Panc1 (cell line): ENCODE measurements at regions not wholly inside any gene's neighbourhood (a gene's known extent, or its start where the extent isn't known, plus 50 kb on each side); places are given as distances from the start of the nearest gene placed in this dataset.

Source experiments
- ATAC-seq: fragments of 200-7000 bp; cut with Tn5 transposase; 2 replicates; pipeline ENCODE4 v1.9.1; 2020; ENCODE audit warnings: mild to moderate bottlenecking, moderate library complexity
- BruUV-seq: library from RNA; stranded (reverse); fragments of 400-500 nt; replicated peaks from 2 replicates; lab custom pipeline; 2021; lab: Mats Ljungman, UMichigan
- CTCF ChIA-PET: fragments of 300-600 bp; sonication (Branson Sonifier 250); formaldehyde crosslinking; loops from one replicate; lab custom pipeline; 2022; ENCODE audit warnings: antibody characterized with exemption; lab: Charles Lee
- POLR2A ChIA-PET: fragments of 300-600 bp; sonication (Branson Sonifier 250); formaldehyde crosslinking; loops from one replicate; lab custom pipeline; 2022; ENCODE audit warnings: antibody characterized with exemption; lab: Charles Lee
- DNase-seq: peaks from one replicate; pipeline ENCODE4 v3.0.0-alpha.2; 2010; ENCODE audit warnings: low read depth, low spot score
- H3K27ac ChIP-seq: 2 replicates; pipeline ENCODE4 v1.5.1; 2011; ENCODE audit warnings: mild to moderate bottlenecking, low read length, inconsistent platforms
- H3K27me3 ChIP-seq: fragments of 200-500 bp; sonication (Bioruptor generic); 2 replicates; pipeline ENCODE4 v1.6.0; 2014; ENCODE audit warnings: low read length, inconsistent platforms; ENCODE audit not compliant: control insufficient read depth, insufficient read depth
- H3K36me3 ChIP-seq: fragments of 200-500 bp; sonication (Bioruptor generic); 2 replicates; pipeline ENCODE4 v1.5.1; 2014; ENCODE audit warnings: inconsistent platforms, mild to moderate bottlenecking, low read length, moderate library complexity; ENCODE audit not compliant: control insufficient read depth, insufficient read depth
- H3K4me1 ChIP-seq: 2 replicates; pipeline ENCODE4 v1.5.1; 2011; ENCODE audit warnings: inconsistent platforms, mild to moderate bottlenecking, low read length, moderate library complexity; ENCODE audit not compliant: control insufficient read depth, insufficient read depth
- H3K4me3 ChIP-seq, 2 experiments: 2 replicates each; pipeline ENCODE4 v1.5.1; 2011 to 2012; ENCODE audit warnings: low read depth in 2 of 2, low read length in 2 of 2, mild to moderate bottlenecking in 2 of 2, inconsistent platforms in 1 of 2, moderate library complexity in 1 of 2
- H3K9me3 ChIP-seq: fragments of 200-500 bp; sonication (Bioruptor generic); 2 replicates; pipeline ENCODE4 v1.5.1; 2014; ENCODE audit warnings: low read depth, mild to moderate bottlenecking, inconsistent platforms, low read length, moderate library complexity; ENCODE audit not compliant: control insufficient read depth, insufficient read depth
- POLR2AphosphoS5 ChIP-seq: IDR thresholded peaks from 2 replicates; pipeline ENCODE4 v1.6.1; 2012; ENCODE audit warnings: mild to moderate bottlenecking, low read depth, low read length, moderate library complexity
- REST ChIP-seq, 2 experiments: IDR thresholded peaks; 2 replicates each; pipeline ENCODE4 v1.6.1; 2011 to 2012; ENCODE audit warnings: low read depth in 2 of 2, control low read depth in 1 of 2, low read length in 1 of 2, mild to moderate bottlenecking in 1 of 2, moderate library complexity in 1 of 2; ENCODE audit not compliant: insufficient read depth in 1 of 2
- SIN3A ChIP-seq: IDR thresholded peaks from 2 replicates; pipeline ENCODE4 v1.6.1; 2012; ENCODE audit warnings: low read depth, mild to moderate bottlenecking, low read length, moderate library complexity, borderline replicate concordance; ENCODE audit not compliant: insufficient read depth
- TCF7L2 ChIP-seq: IDR thresholded peaks from 2 replicates; pipeline ENCODE4 v1.6.1; 2011; ENCODE audit warnings: mild to moderate bottlenecking, low read depth, low read length, inconsistent platforms
- in situ Hi-C: cut with HindIII; loops from 2 replicates; pipeline ENCODE4 v1.10.0; 2016; ENCODE audit warnings: low sequenced_read_pairs, low pct_unique_long_range_greater_than_20kb
- intact Hi-C: fragments of 100-400 bp; cut with micrococcal nuclease; formaldehyde crosslinking; loops from one replicate; pipeline ENCODE4 v1.10.0; 2022; ENCODE audit not compliant: unreplicated experiment
- TF ChIP-seq, protein P1 (sequence below): fragments of 450-650 bp; IDR thresholded peaks from 2 replicates; pipeline ENCODE4 v1.5.1; 2017; ENCODE audit warnings: mild to moderate bottlenecking

- no peaks in the 10 kb centered on the region for H3K27me3 ChIP-seq
- intact Hi-C loops (no loop called here), in situ Hi-C loops (no loop called here)
- H3K4me3 ChIP-seq = no peak overlapping the region
- no peaks in the 10 kb centered on the region for H3K4me1 ChIP-seq
- ATAC-seq (no peak), DNase-seq (no peak)
- TF ChIP-seq, protein P1, sequence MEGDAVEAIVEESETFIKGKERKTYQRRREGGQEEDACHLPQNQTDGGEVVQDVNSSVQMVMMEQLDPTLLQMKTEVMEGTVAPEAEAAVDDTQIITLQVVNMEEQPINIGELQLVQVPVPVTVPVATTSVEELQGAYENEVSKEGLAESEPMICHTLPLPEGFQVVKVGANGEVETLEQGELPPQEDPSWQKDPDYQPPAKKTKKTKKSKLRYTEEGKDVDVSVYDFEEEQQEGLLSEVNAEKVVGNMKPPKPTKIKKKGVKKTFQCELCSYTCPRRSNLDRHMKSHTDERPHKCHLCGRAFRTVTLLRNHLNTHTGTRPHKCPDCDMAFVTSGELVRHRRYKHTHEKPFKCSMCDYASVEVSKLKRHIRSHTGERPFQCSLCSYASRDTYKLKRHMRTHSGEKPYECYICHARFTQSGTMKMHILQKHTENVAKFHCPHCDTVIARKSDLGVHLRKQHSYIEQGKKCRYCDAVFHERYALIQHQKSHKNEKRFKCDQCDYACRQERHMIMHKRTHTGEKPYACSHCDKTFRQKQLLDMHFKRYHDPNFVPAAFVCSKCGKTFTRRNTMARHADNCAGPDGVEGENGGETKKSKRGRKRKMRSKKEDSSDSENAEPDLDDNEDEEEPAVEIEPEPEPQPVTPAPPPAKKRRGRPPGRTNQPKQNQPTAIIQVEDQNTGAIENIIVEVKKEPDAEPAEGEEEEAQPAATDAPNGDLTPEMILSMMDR = no peak
- TF ChIP-seq REST (IDR thresholded peaks at IDR 0.05; ENCODE audit: insufficient read depth in 1 of 2, low read depth in 2 of 2, low read length in 1 of 2) = no peak
- no peak for TF ChIP-seq POLR2AphosphoS5
- TF ChIP-seq SIN3A = no peak
- TF ChIP-seq TCF7L2 = no peak
- no peaks in the 10 kb centered on the region for H3K36me3 ChIP-seq
- no TSS peak for BruUV-seq
- ChIA-PET CTCF (no interaction called here), POLR2A (no interaction called here)
- no peak overlapping the region for H3K27ac ChIP-seq
- H3K9me3 ChIP-seq = no peaks in the 10 kb centered on the region
Measured at GRCh38 chr2:221350616-221351015, 221.5 kb downstream of the EPHA4 start.

GRCh38 chr2:221353201-221353600 is 218.9 kb downstream of the EPHA4 start:
- ChIA-PET CTCF (no interaction called here), POLR2A (no interaction called here)
- no peak for ATAC-seq

More at GRCh38 chr2:221353201-221353600, 218.9 kb downstream of the EPHA4 start:
- no peaks in the 10 kb centered on the region for H3K27me3 ChIP-seq
- TF ChIP-seq POLR2AphosphoS5 = no peak
- no peak for TF ChIP-seq REST (IDR thresholded peaks at IDR 0.05; ENCODE audit: insufficient read depth in 1 of 2, low read depth in 2 of 2, low read length in 1 of 2)
- TF ChIP-seq SIN3A = no peak
- no peak for TF ChIP-seq TCF7L2
- TF ChIP-seq, protein P1 = no peak
- no peak for DNase-seq
- no peaks in the 10 kb centered on the region for H3K4me1 ChIP-seq
- no TSS peak for BruUV-seq
- H3K9me3 ChIP-seq = no peaks in the 10 kb centered on the region
- H3K36me3 ChIP-seq = no peaks in the 10 kb centered on the region
- intact Hi-C loops = no loop called here
- no peak overlapping the region for H3K27ac ChIP-seq
- in situ Hi-C loops = no loop called here
- no peak overlapping the region for H3K4me3 ChIP-seq
